HepG2 (cell line): ENCODE measurements at regions not wholly inside any gene's neighbourhood (a gene's known extent, or its start where the extent isn't known, plus 50 kb on each side); places are given as distances from the start of the nearest gene placed in this dataset.

Source experiments
- AKAP8 ChIP-seq: sonication (generic); formaldehyde crosslinking; IDR thresholded peaks from 2 replicates; pipeline ENCODE4 v1.5.1; 2020; ENCODE audit warnings: mild to moderate bottlenecking, missing genetic modification reagents
- HOXD1 ChIP-seq: sonication (generic); formaldehyde crosslinking; IDR thresholded peaks from 2 replicates; pipeline ENCODE4 v1.5.0; 2020; ENCODE audit warnings: missing genetic modification reagents
- NFIB ChIP-seq: sonication (generic); formaldehyde crosslinking; IDR thresholded peaks from 2 replicates; pipeline ENCODE4 v1.9.0; 2021; ENCODE audit warnings: missing genetic modification reagents, mild to moderate bottlenecking, borderline replicate concordance
- ONECUT2 ChIP-seq: sonication (generic); formaldehyde crosslinking; IDR thresholded peaks from 2 replicates; pipeline ENCODE4 v1.4.0; 2020; ENCODE audit warnings: missing genetic modification reagents
- PHF8 ChIP-seq: sonication (generic); formaldehyde crosslinking; IDR thresholded peaks from 2 replicates; pipeline ENCODE4 v1.5.0; 2020; ENCODE audit warnings: missing genetic modification reagents
- RBAK ChIP-seq: sonication (generic); formaldehyde crosslinking; IDR thresholded peaks from 2 replicates; pipeline ENCODE4 v1.5.1; 2020; ENCODE audit warnings: mild to moderate bottlenecking, missing genetic modification reagents
- RXRB ChIP-seq: IDR thresholded peaks from 2 replicates; pipeline ENCODE4 v1.6.1; 2016; ENCODE audit warnings: borderline replicate concordance, missing genetic modification reagents, missing compliant biosample characterization
- SMARCC2 ChIP-seq: fragments of 450-650 bp; IDR thresholded peaks from 2 replicates; pipeline ENCODE4 v1.6.1; 2017; ENCODE audit warnings: antibody characterized with exemption, mild to moderate bottlenecking
- SRY ChIP-seq: sonication (generic); formaldehyde crosslinking; IDR thresholded peaks from 2 replicates; pipeline ENCODE4 v1.8.0; 2022; ENCODE audit warnings: mild to moderate bottlenecking, missing genetic modification reagents
- TEAD2 ChIP-seq: sonication (generic); formaldehyde crosslinking; IDR thresholded peaks from 2 replicates; pipeline ENCODE4 v1.9.0; 2021; ENCODE audit warnings: missing genetic modification reagents
- ZBTB42 ChIP-seq: sonication (generic); formaldehyde crosslinking; IDR thresholded peaks from 2 replicates; pipeline ENCODE4 v1.5.0; 2020; ENCODE audit warnings: mild to moderate bottlenecking, missing genetic modification reagents
- ZMYM3 ChIP-seq: sonication (generic); formaldehyde crosslinking; IDR thresholded peaks from 2 replicates; pipeline ENCODE4 v1.5.1; 2020; ENCODE audit warnings: mild to moderate bottlenecking, missing genetic modification reagents
- ZNF10 ChIP-seq: sonication (generic); formaldehyde crosslinking; IDR thresholded peaks from 2 replicates; pipeline ENCODE4 v1.4.0; 2020; ENCODE audit warnings: mild to moderate bottlenecking, low read depth, missing genetic modification reagents, borderline replicate concordance
- ZNF124 ChIP-seq: sonication (generic); formaldehyde crosslinking; IDR thresholded peaks from 2 replicates; pipeline ENCODE4 v1.4.0; 2020; ENCODE audit warnings: missing genetic modification reagents
- ZNF251 ChIP-seq: sonication (generic); formaldehyde crosslinking; IDR thresholded peaks from 2 replicates; pipeline ENCODE4 v1.9.0; 2021; ENCODE audit warnings: mild to moderate bottlenecking, missing genetic modification reagents
- ZNF274 ChIP-seq: sonication (generic); formaldehyde crosslinking; IDR thresholded peaks from 2 replicates; pipeline ENCODE4 v1.5.1; 2020; ENCODE audit warnings: mild to moderate bottlenecking, missing genetic modification reagents
- ZNF282 ChIP-seq: fragments of 450-650 bp; IDR thresholded peaks from 2 replicates; pipeline ENCODE4 v1.6.1; 2018; ENCODE audit not compliant: partially characterized antibody
- ZNF446 ChIP-seq: sonication (generic); formaldehyde crosslinking; IDR thresholded peaks from 2 replicates; pipeline ENCODE4 v1.5.0; 2020; ENCODE audit warnings: mild to moderate bottlenecking, missing genetic modification reagents
- ZNF451 ChIP-seq: sonication (generic); formaldehyde crosslinking; IDR thresholded peaks from 2 replicates; pipeline ENCODE4 v1.5.0; 2020; ENCODE audit warnings: mild to moderate bottlenecking, missing genetic modification reagents
- ZNF547 ChIP-seq: sonication (generic); formaldehyde crosslinking; IDR thresholded peaks from 2 replicates; pipeline ENCODE4 v1.5.1; 2020; ENCODE audit warnings: mild to moderate bottlenecking, missing genetic modification reagents
- ZNF572 ChIP-seq: sonication (generic); formaldehyde crosslinking; IDR thresholded peaks from 2 replicates; pipeline ENCODE4 v1.5.1; 2020; ENCODE audit warnings: mild to moderate bottlenecking, missing genetic modification reagents
- ZNF761 ChIP-seq: sonication (generic); formaldehyde crosslinking; conservative IDR thresholded peaks from 2 replicates; pipeline ENCODE4 v1.4.0; 2020; ENCODE audit warnings: mild to moderate bottlenecking, missing genetic modification reagents
- ZNF775 ChIP-seq: sonication (generic); formaldehyde crosslinking; IDR thresholded peaks from 2 replicates; pipeline ENCODE4 v1.4.0; 2020; ENCODE audit warnings: missing genetic modification reagents, mild to moderate bottlenecking, moderate library complexity, borderline replicate concordance
- ZNF777 ChIP-seq: sonication (generic); formaldehyde crosslinking; IDR thresholded peaks from 2 replicates; pipeline ENCODE4 v1.4.0; 2020; ENCODE audit warnings: missing genetic modification reagents
- ZSCAN22 ChIP-seq: sonication (generic); formaldehyde crosslinking; IDR thresholded peaks from 2 replicates; pipeline ENCODE4 v1.4.0; 2020; ENCODE audit warnings: mild to moderate bottlenecking, missing genetic modification reagents
- TF ChIP-seq, protein P1 (sequence below): sonication (generic); formaldehyde crosslinking; IDR thresholded peaks from 2 replicates; pipeline ENCODE4 v1.5.1; 2020; ENCODE audit warnings: missing genetic modification reagents, mild to moderate bottlenecking, borderline replicate concordance
- TF ChIP-seq, protein P2 (sequence below): sonication (generic); formaldehyde crosslinking; IDR thresholded peaks from 2 replicates; pipeline ENCODE4 v1.4.0; 2020; ENCODE audit warnings: mild to moderate bottlenecking, missing genetic modification reagents
- TF ChIP-seq, protein P3 (sequence below): sonication (generic); formaldehyde crosslinking; IDR thresholded peaks from 2 replicates; pipeline ENCODE4 v1.4.0; 2020; ENCODE audit warnings: missing genetic modification reagents

DNA sequence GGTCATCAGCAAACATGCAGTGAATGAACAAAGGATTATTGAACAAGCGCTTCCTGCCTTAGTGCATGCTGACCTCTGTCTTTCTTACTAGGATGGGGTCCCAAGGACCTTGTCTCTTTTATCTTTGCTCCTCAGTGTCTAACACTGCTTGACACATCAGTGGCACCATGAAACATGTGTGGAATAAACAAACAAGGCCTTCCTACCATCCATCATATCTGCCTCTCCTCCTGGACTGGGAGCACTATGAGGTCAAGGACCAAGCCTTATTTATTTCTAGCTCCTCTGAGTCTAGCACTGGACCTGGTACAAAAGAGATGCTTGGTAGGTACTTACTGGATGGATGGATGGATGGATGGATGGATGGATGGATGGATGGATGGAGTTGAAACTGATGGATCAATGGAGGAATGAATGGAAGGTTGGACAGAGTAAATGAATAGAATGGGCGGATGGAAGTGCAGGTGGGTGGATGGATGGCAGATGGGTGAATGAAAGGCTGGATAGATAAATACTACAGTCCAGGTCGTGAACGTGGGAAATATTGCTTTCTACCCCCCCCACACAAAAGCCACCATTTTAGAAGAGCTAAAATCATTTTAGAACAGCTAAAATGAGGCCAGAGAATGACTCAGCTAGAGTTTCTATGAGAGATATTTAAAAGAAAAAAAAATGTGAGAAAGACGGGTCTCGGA is 104.1 kb upstream of the PTPN1 start (continued):
- TF ChIP-seq ZNF761 (CRISPR knock-in tag), result 0 out of 2 replicates have a peak, but pooled peaks have one; percentile 18
- TF ChIP-seq ZMYM3 (CRISPR knock-in tag), result peak; percentile 97
- no peak for TF ChIP-seq SMARCC2
- peak; percentile 85; the same call in 1 of the 2 replicates for TF ChIP-seq ZNF547 (CRISPR knock-in tag)
- TF ChIP-seq ZNF274 (CRISPR knock-in tag), result peak; percentile 26; the same call in 1 of the 2 replicates
- no peak for TF ChIP-seq ZNF775 (CRISPR knock-in tag)
- TF ChIP-seq TEAD2 (CRISPR knock-in tag), result no peak
- 0 out of 2 replicates have a peak, but pooled peaks have one; percentile 24 for TF ChIP-seq ZNF124 (CRISPR knock-in tag)
- no peak for TF ChIP-seq RBAK (CRISPR knock-in tag)
- no peak; the same call in 1 of the 2 replicates for TF ChIP-seq ZBTB42
- no peak for TF ChIP-seq ZNF282
- peak; percentile 99 for TF ChIP-seq RXRB
- TF ChIP-seq ZNF251 (CRISPR knock-in tag), result no peak
- TF ChIP-seq PHF8 (CRISPR knock-in tag), result peak; percentile 50
- TF ChIP-seq SRY (CRISPR knock-in tag), result no peak
- TF ChIP-seq ZNF572 (CRISPR knock-in tag), result no peak
- no peak for TF ChIP-seq ZNF10 (CRISPR knock-in tag)
- no peak for TF ChIP-seq ZNF446 (CRISPR knock-in tag)
- TF ChIP-seq HOXD1 (CRISPR knock-in tag), result peak; percentile 100
- peak; percentile 60; the same call in 1 of the 2 replicates for TF ChIP-seq ONECUT2
- no peak; the same call in 1 of the 2 replicates for TF ChIP-seq ZNF777 (CRISPR knock-in tag)
- TF ChIP-seq AKAP8 (CRISPR knock-in tag), result no peak
- no peak for TF ChIP-seq NFIB (CRISPR knock-in tag)
- TF ChIP-seq, protein P1, sequence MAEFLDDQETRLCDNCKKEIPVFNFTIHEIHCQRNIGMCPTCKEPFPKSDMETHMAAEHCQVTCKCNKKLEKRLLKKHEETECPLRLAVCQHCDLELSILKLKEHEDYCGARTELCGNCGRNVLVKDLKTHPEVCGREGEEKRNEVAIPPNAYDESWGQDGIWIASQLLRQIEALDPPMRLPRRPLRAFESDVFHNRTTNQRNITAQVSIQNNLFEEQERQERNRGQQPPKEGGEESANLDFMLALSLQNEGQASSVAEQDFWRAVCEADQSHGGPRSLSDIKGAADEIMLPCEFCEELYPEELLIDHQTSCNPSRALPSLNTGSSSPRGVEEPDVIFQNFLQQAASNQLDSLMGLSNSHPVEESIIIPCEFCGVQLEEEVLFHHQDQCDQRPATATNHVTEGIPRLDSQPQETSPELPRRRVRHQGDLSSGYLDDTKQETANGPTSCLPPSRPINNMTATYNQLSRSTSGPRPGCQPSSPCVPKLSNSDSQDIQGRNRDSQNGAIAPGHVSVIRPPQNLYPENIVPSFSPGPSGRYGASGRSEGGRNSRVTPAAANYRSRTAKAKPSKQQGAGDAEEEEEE (CRISPR knock-in tag), result no peak
- TF ChIP-seq ZNF451, result no peak
- TF ChIP-seq, protein P2, sequence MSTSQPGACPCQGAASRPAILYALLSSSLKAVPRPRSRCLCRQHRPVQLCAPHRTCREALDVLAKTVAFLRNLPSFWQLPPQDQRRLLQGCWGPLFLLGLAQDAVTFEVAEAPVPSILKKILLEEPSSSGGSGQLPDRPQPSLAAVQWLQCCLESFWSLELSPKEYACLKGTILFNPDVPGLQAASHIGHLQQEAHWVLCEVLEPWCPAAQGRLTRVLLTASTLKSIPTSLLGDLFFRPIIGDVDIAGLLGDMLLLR (CRISPR knock-in tag), result no peak
- no peak for TF ChIP-seq ZSCAN22 (CRISPR knock-in tag)
- TF ChIP-seq, protein P3, sequence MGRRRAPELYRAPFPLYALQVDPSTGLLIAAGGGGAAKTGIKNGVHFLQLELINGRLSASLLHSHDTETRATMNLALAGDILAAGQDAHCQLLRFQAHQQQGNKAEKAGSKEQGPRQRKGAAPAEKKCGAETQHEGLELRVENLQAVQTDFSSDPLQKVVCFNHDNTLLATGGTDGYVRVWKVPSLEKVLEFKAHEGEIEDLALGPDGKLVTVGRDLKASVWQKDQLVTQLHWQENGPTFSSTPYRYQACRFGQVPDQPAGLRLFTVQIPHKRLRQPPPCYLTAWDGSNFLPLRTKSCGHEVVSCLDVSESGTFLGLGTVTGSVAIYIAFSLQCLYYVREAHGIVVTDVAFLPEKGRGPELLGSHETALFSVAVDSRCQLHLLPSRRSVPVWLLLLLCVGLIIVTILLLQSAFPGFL, result no peak
